ENCODE measurements at regions not wholly inside any gene's neighbourhood (a gene's known extent, or its start where the extent isn't known, plus 50 kb on each side); places are given as distances from the start of the nearest gene placed in this dataset.

DNA sequence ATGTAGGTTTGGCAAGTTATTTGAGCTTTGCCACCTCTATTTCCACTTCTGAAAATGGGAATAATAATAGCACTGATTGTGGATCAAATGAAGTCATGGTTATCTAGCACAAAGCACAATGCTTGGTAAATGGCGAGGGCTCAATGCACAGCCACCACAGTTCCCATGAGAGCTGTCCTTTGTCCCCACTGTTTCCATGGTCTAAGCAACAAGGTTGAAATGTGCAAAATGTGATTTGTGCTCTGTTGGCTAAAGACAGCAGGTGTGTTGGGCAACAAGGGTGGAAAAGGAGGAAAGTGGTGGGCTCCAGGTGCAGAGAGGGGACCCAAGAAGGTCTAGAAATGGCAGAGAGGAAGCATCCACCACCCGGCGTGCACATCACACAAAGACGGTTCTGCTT lies 200.5 kb downstream of the TRIM29 start:
- no peak for DNase-seq (ENCODE audit: extremely low read depth, low read depth)

DNA sequence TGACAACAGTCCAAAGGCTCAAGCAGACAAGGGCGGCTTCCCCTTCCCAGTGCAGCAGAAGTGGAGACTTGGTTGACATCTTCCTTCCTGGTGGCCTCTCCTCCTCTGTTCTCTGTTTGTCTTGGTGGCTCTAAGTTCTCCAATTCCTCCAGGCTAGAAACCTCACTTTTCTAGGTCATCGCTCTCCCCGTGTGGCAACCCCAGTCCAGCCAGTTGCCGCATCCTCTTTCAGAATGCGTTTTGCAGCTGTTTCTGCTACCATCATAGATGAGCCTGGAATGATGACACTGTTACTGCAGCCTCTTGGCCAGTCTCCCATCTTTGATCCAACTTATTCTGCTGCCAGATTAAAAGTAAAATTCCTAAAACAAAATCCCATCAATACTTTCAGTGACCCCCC lies 201.5 kb downstream of the TRIM29 start:
- no peak overlapping the region for H3K4me3 ChIP-seq (replicated peaks; ENCODE audit: low read depth, low read length)
- TF ChIP-seq CTCF (IDR thresholded peaks at IDR 0.05; ENCODE audit: low read depth, low read length, missing control alignments), result no peak
- DNase-seq (ENCODE audit: extremely low read depth, low read depth), result no peak

More for the DNA sequence above, 200.5 kb downstream of the TRIM29 start:
- TF ChIP-seq CTCF (IDR thresholded peaks at IDR 0.05; ENCODE audit: low read depth, low read length, missing control alignments), result no peak
- no peak overlapping the region for H3K4me3 ChIP-seq (replicated peaks; ENCODE audit: low read depth, low read length)

GRCh38 chr11:119935349-119935925 lies 202.5 kb downstream of the TRIM29 start:
- no peak for DNase-seq (ENCODE audit: extremely low read depth, low read depth)
- no peak overlapping the region for H3K4me3 ChIP-seq (replicated peaks; ENCODE audit: low read depth, low read length)
- no peak for TF ChIP-seq CTCF (IDR thresholded peaks at IDR 0.05; ENCODE audit: low read depth, low read length, missing control alignments)

DNA sequence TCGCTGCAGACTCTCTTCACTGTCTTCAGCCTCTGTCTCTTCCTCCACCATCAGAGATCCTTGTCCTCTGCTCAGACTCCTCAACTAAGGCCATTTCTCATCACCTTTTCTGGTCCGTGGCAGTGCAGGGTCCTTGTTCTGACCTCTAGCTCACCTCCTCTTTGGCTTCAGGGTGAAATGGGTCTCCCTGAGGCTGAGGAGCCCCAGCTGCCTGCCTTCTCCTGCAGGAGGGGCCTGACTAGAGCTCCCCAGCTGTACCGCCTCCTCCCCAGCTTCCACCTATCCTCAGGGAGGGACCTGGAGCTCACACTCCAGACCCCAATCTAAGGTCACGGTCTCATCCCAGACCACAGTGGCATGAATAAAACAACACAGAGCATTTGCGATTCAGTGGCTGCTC lies 203.0 kb downstream of the TRIM29 start:
- H3K4me3 ChIP-seq (replicated peaks; ENCODE audit: low read depth, low read length), result no peak overlapping the region
- DNase-seq (ENCODE audit: extremely low read depth, low read depth), result no peak
- TF ChIP-seq CTCF (IDR thresholded peaks at IDR 0.05; ENCODE audit: low read depth, low read length, missing control alignments), result no peak

DNA sequence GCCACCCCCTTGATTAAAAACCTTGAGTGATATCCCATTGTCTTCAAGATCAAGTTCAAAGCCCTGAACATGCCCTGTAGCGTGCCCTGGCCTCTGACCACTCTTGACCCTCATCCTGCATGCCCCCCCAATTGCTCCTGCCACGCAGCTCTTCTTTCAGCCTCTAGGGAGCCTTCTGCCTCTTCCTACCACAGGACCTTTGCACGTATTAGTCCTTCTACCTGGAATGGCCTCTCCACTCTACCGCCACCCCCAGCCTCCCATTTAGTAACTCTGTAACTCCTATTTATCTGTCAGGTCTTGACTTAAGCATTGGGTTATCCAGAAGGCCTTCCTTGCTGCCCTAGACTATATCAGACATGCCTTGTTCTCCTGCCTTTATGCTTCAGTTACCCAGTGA lies 203.6 kb downstream of the TRIM29 start:
- DNase-seq (ENCODE audit: extremely low read depth, low read depth), result no peak
- no peak for TF ChIP-seq CTCF (IDR thresholded peaks at IDR 0.05; ENCODE audit: low read depth, low read length, missing control alignments)
- H3K4me3 ChIP-seq (replicated peaks; ENCODE audit: low read depth, low read length), result no peak overlapping the region

GRCh38 chr11:119933584-119933983 lies 204.3 kb downstream of the TRIM29 start:
- no peak for DNase-seq (ENCODE audit: extremely low read depth, low read depth)
- TF ChIP-seq CTCF (IDR thresholded peaks at IDR 0.05; ENCODE audit: low read depth, low read length, missing control alignments), result no peak
- no peak overlapping the region for H3K4me3 ChIP-seq (replicated peaks; ENCODE audit: low read depth, low read length)

Data from HFF-Myc (cell line).